ENCODE measurements at regions not wholly inside any gene's neighbourhood (a gene's known extent, or its start where the extent isn't known, plus 50 kb on each side); places are given as distances from the start of the nearest gene placed in this dataset.

GRCh38 chr6:10259671-10260070 lies 155.2 kb downstream of the TFAP2A start:
- BruUV-seq (replicated peaks): no TSS peak
- in situ Hi-C loops (cut with MboI; ENCODE audit: low sequenced_read_pairs): no loop called here

More at GRCh38 chr6:10259671-10260070, 155.2 kb downstream of the TFAP2A start:
- H3K4ac ChIP-seq (ENCODE audit: low read depth, low read length): no peak overlapping the region
- H2AK9ac ChIP-seq (replicated peaks; ENCODE audit: low read depth, low read length, poor library complexity): no peak overlapping the region
- no peaks in the 10 kb centered on the region for H4K20me1 ChIP-seq (ENCODE audit: insufficient read depth, low read length)
- H2BK120ac ChIP-seq (ENCODE audit: low read depth, low read length): no peak overlapping the region
- ChIA-PET POLR2A (ENCODE audit: unreplicated experiment) (no interaction called here), CTCF (no interaction called here)
- no peak overlapping the region for H3K18ac ChIP-seq (ENCODE audit: low read depth, low read length)
- no peak for TF ChIP-seq NFE2L2 (IDR thresholded peaks at IDR 0.05; ENCODE audit: low read depth, low read length)
- no peak overlapping the region for H2BK20ac ChIP-seq (ENCODE audit: low read depth, low read length)
- H2AK5ac ChIP-seq (ENCODE audit: low read depth, low read length): no peak overlapping the region
- no peak overlapping the region for H3K4me2 ChIP-seq (ENCODE audit: low read depth, low read length)
- no peaks in the 10 kb centered on the region for H3K27me3 ChIP-seq (ENCODE audit: control insufficient read depth, insufficient read depth, low read length)
- no peak overlapping the region for H3K9ac ChIP-seq (ENCODE audit: low read depth, low read length)
- H4K8ac ChIP-seq (ENCODE audit: low read depth in 2 of 2, low read length in 2 of 2): no peak overlapping the region
- H3K4me1 ChIP-seq (ENCODE audit: control insufficient read depth, insufficient read depth, low read length): no peaks in the 10 kb centered on the region
- no peak overlapping the region for H3K56ac ChIP-seq (ENCODE audit: extremely low read depth, insufficient read depth, low read length)
- H3K9me3 ChIP-seq (ENCODE audit: control insufficient read depth, insufficient read depth, low read length): peaks cover 3% of the 10 kb centered on the region; the same call in 1 of the 2 replicates
- ATAC-seq (ENCODE audit: low read depth) (no peak), DNase-seq (no peak)
- H2BK15ac ChIP-seq (ENCODE audit: low read depth, low read length): no peak overlapping the region
- intact Hi-C loops (cut with micrococcal nuclease) (loop anchor here (5.0 to 10.0 kb wide), 2 partner anchors 153 to 715 kb away; no protein-coding TSS in a partner anchor), dilution Hi-C loops (cut with HindIII; ENCODE audit: low sequenced_read_pairs, unreplicated experiment) (no loop called here)
- H3K14ac ChIP-seq (replicated peaks; ENCODE audit: low read depth, low read length): no peak overlapping the region
- H3K9me1 ChIP-seq (ENCODE audit: insufficient read depth, low read length): no peaks in the 10 kb centered on the region
- H3K36me3 ChIP-seq (ENCODE audit: control insufficient read depth, insufficient read depth, low read length): no peaks in the 10 kb centered on the region
- H2AFZ ChIP-seq (replicated peaks; ENCODE audit: low read length, poor library complexity): no peak overlapping the region
- H3K23ac ChIP-seq (ENCODE audit: low read depth, low read length): no peak overlapping the region
- no peak overlapping the region for H3K4me3 ChIP-seq (ENCODE audit: insufficient read depth, low read depth, low read length)
- 42% methylated on average over 2 of the region's 3 CpGs; no CpG with 5 or more reads in 1 of the 2 experiments for WGBS, 2 experiments (ENCODE audit: extremely low coverage in 2 of 2, insufficient read length in 1 of 2)
- no peak overlapping the region for H4K91ac ChIP-seq (ENCODE audit: insufficient read depth, low read depth, low read length)
- H3K79me1 ChIP-seq (ENCODE audit: low read depth in 1 of 2, low read length in 2 of 2): no peaks in the 10 kb centered on the region
- no peak overlapping the region for H2BK5ac ChIP-seq (ENCODE audit: low read depth, low read length, poor library complexity, severe bottlenecking)
- no peak overlapping the region for H3K27ac ChIP-seq (ENCODE audit: insufficient read depth, low read length)
- no peak overlapping the region for H4K5ac ChIP-seq (ENCODE audit: low read depth, low read length)
